Endothelial cell of umbilical vein (primary cell): ENCODE measurements at regions not wholly inside any gene's neighbourhood (a gene's known extent, or its start where the extent isn't known, plus 50 kb on each side); places are given as distances from the start of the nearest gene placed in this dataset.

Source experiments
- BruUV-seq: library from RNA; stranded (reverse); fragments of 400-500 nt; replicated peaks from 2 replicates; lab custom pipeline; 2021; lab: Mats Ljungman, UMichigan
- CTCF ChIA-PET: fragments of 300-600, 350-600 bp; sonication (Branson Sonifier 250); formaldehyde crosslinking; loops from one replicate; lab custom pipeline; 2021; ENCODE audit warnings: antibody characterized with exemption, inconsistent platforms; lab: Charles Lee
- POLR2A ChIA-PET: fragments of 300-600, 350-600 bp; sonication (Branson Sonifier 250); formaldehyde crosslinking; loops from one replicate; lab custom pipeline; 2021; ENCODE audit warnings: antibody characterized with exemption, inconsistent platforms; lab: Charles Lee
- DNase-seq: peaks from one replicate; pipeline ENCODE4 v3.0.0-alpha.2; 2011; ENCODE audit warnings: low read depth, low spot score
- FAIRE-seq: peaks from 2 replicates; lab custom pipeline; 2011; peaks lifted over from hg19 to GRCh38; lab: Jason Lieb, UNC
- H2AFZ ChIP-seq: 2 replicates; pipeline ENCODE4 v1.6.0; 2012; ENCODE audit warnings: low read depth, low read length, control low read depth, inconsistent platforms
- H3K27ac ChIP-seq: 2 replicates; pipeline ENCODE4 v1.5.1; 2011; ENCODE audit warnings: low read depth, mild to moderate bottlenecking, control low read depth, low read length, moderate library complexity; ENCODE audit not compliant: insufficient read depth
- H3K27me3 ChIP-seq, 2 experiments: 2 replicates each; pipeline versions ENCODE4 v1.6.0 to v1.6.1; 2011; ENCODE audit warnings: low read length in 2 of 2, mixed read lengths in 1 of 2; ENCODE audit not compliant: control insufficient read depth in 2 of 2, insufficient read depth in 2 of 2
- H3K36me3 ChIP-seq, 2 experiments: 2 replicates in 1 of 2; 3 replicates in 1 of 2; pipeline ENCODE4 v1.5.1; 2011; ENCODE audit warnings: low read length in 2 of 2, mild to moderate bottlenecking in 1 of 2, moderate library complexity in 1 of 2; ENCODE audit not compliant: control insufficient read depth in 2 of 2, insufficient read depth in 2 of 2; ENCODE audit errors: extremely low read depth in 1 of 2
- H3K4me1 ChIP-seq: 3 replicates; pipeline ENCODE4 v1.5.1; 2011; ENCODE audit warnings: mild to moderate bottlenecking, low read length; ENCODE audit not compliant: control insufficient read depth, insufficient read depth; ENCODE audit errors: extremely low read depth
- H3K4me2 ChIP-seq: 2 replicates; pipeline ENCODE4 v1.6.1; 2011; ENCODE audit warnings: low read length, control low read depth, mixed read lengths; ENCODE audit not compliant: insufficient read depth
- H3K4me3 ChIP-seq, 3 experiments: fragments of 200-600 bp in 1 of 3; sonication (generic), shearing (Covaris generic) in 1 of 3; replicated peaks in 1 of 3; 2 replicates each; pipeline ENCODE4 v1.5.1; 2011 to 2016; ENCODE audit warnings: control low read depth in 3 of 3, low read length in 3 of 3, mild to moderate bottlenecking in 2 of 3, inconsistent platforms in 1 of 3, low read depth in 1 of 3, moderate library complexity in 1 of 3; ENCODE audit not compliant: insufficient read depth in 1 of 3
- H3K79me2 ChIP-seq: 2 replicates; pipeline ENCODE4 v1.6.0; 2012; ENCODE audit warnings: low read length, inconsistent platforms; ENCODE audit not compliant: control insufficient read depth, insufficient read depth
- H3K9ac ChIP-seq: replicated peaks from 2 replicates; pipeline ENCODE3; 2011; ENCODE audit warnings: low read length, control low read depth; ENCODE audit not compliant: insufficient read depth; ENCODE audit errors: extremely low read depth
- H3K9me1 ChIP-seq: replicated peaks from 3 replicates; pipeline ENCODE4 v1.6.0; 2011; ENCODE audit warnings: mild to moderate bottlenecking, low read length; ENCODE audit not compliant: control insufficient read depth, insufficient read depth; ENCODE audit errors: extremely low read depth
- H3K9me3 ChIP-seq: replicated peaks from 2 replicates; pipeline ENCODE4 v1.5.1; 2012; ENCODE audit warnings: low read length, inconsistent platforms; ENCODE audit not compliant: control insufficient read depth, insufficient read depth
- H4K20me1 ChIP-seq: replicated peaks from 2 replicates; pipeline ENCODE3; 2011; ENCODE audit warnings: mild to moderate bottlenecking, low read length; ENCODE audit not compliant: control insufficient read depth, insufficient read depth; ENCODE audit errors: extremely low read depth
- CTCF ChIP-seq, 2 donors: IDR thresholded peaks; 1 replicate in 1 of 2; 2 replicates in 1 of 2; pipeline ENCODE4 v1.5.1; 2011; ENCODE audit warnings: low read length in 2 of 2, mild to moderate bottlenecking in 2 of 2, moderate library complexity in 2 of 2, control low read depth in 1 of 2, inconsistent platforms in 1 of 2, low read depth in 1 of 2; ENCODE audit not compliant: insufficient read depth in 1 of 2; ENCODE audit errors: extremely low read depth in 1 of 2
- EZH2 ChIP-seq: IDR thresholded peaks from 2 replicates; pipeline ENCODE4 v1.6.1; 2012; ENCODE audit warnings: borderline replicate concordance, low read depth, mild to moderate bottlenecking, moderate library complexity, low read length, inconsistent platforms; ENCODE audit not compliant: severe bottlenecking
- FOS ChIP-seq: IDR thresholded peaks from 2 replicates; pipeline ENCODE4 v1.6.1; 2011; ENCODE audit warnings: mild to moderate bottlenecking, low read length, moderate library complexity, borderline replicate concordance; ENCODE audit not compliant: insufficient read depth
- GATA2 ChIP-seq: IDR thresholded peaks from 2 replicates; pipeline ENCODE4 v1.7.0; 2011; ENCODE audit warnings: low read depth, mild to moderate bottlenecking, moderate library complexity, mixed read lengths, low read length; ENCODE audit not compliant: insufficient read length, insufficient read depth
- JUN ChIP-seq: IDR thresholded peaks from 2 replicates; pipeline ENCODE4 v1.6.1; 2011; ENCODE audit warnings: borderline replicate concordance, low read depth; ENCODE audit not compliant: insufficient read length, insufficient read depth
- MAX ChIP-seq: IDR thresholded peaks from 2 replicates; pipeline ENCODE4 v1.6.1; 2011; ENCODE audit not compliant: insufficient read depth, insufficient read length
- MYC ChIP-seq: IDR thresholded peaks from one replicate; pipeline ENCODE4 v1.6.1; 2011; ENCODE audit warnings: mild to moderate bottlenecking, low read depth, low read length
- POLR2A ChIP-seq: IDR thresholded peaks from 2 replicates; pipeline ENCODE4 v1.6.1; 2012; ENCODE audit warnings: low read depth, mild to moderate bottlenecking, control low read depth, low read length
- POLR2AphosphoS5 ChIP-seq: IDR thresholded peaks from 2 replicates; pipeline ENCODE4 v1.6.1; 2012; ENCODE audit warnings: low read depth, mild to moderate bottlenecking, control low read depth, low read length, moderate library complexity; ENCODE audit not compliant: insufficient read depth
- dilution Hi-C: fragments of 300-500 bp; cut with MboI; formaldehyde crosslinking; loops from one replicate; pipeline ENCODE4 v1.15.0; 2019; ENCODE audit warnings: low sequenced_read_pairs; ENCODE audit not compliant: extremely low pct_ligation_motif_present
- intact Hi-C: fragments of 100-400 bp; cut with micrococcal nuclease; formaldehyde crosslinking; loops from one replicate; pipeline ENCODE4 v1.10.0; 2022

- CTCF ChIA-PET: interaction anchor here (1.6 kb wide), 1 partner anchor 392 kb away, joined by 3 read pairs; no protein-coding TSS in a partner anchor
- H3K4me2 ChIP-seq: peak overlapping the region; percentile 56
- DNase-seq (no peak), FAIRE-seq (no peak)
- H3K27me3 ChIP-seq: no peaks in the 10 kb centered on the region
- POLR2A ChIA-PET: no interaction called here
- dilution Hi-C loops (no loop called here), intact Hi-C loops (loop anchor here (10.0 kb wide), 2 partner anchors 187 to 393 kb away; no protein-coding TSS in a partner anchor)
- H4K20me1 ChIP-seq: no peaks in the 10 kb centered on the region
- no peak overlapping the region for H3K4me3 ChIP-seq
- no peaks in the 10 kb centered on the region for H3K9me1 ChIP-seq
- H3K9me3 ChIP-seq: no peaks in the 10 kb centered on the region
- H3K9ac ChIP-seq: peak overlapping the region; percentile 51
- no TSS peak for BruUV-seq
- H2AFZ ChIP-seq: peak overlapping the region; percentile 22
- no peaks in the 10 kb centered on the region for H3K36me3 ChIP-seq
- TF ChIP-seq JUN (no peak), MAX (no peak), CTCF (IDR thresholded peaks at IDR 0.05; ENCODE audit: extremely low read depth in 1 of 2, insufficient read depth in 1 of 2, low read depth in 1 of 2, low read length in 2 of 2) (no peak), FOS (no peak), POLR2A (no peak), GATA2 (no peak), POLR2AphosphoS5 (no peak), EZH2 (no peak), MYC (no peak)
- H3K27ac ChIP-seq: peak overlapping the region; percentile 80
- H3K4me1 ChIP-seq: peaks cover 15% of the 10 kb centered on the region
- no peaks in the 10 kb centered on the region for H3K79me2 ChIP-seq
Observed at GRCh38 chr12:25828188-25828587, 130.3 kb upstream of the RASSF8 start.
